Activated T-helper 1 cell treated with Interleukin-2 at 50 U/mL for 16 hours (primary cell): ENCODE measurements at regions not wholly inside any gene's neighbourhood (a gene's known extent, or its start where the extent isn't known, plus 50 kb on each side); places are given as distances from the start of the nearest gene placed in this dataset.

Experiments used
- DNase-seq: peaks from one replicate; pipeline ENCODE4 v3.0.0-alpha.2; 2020; ENCODE audit warnings: low read depth

DNA sequence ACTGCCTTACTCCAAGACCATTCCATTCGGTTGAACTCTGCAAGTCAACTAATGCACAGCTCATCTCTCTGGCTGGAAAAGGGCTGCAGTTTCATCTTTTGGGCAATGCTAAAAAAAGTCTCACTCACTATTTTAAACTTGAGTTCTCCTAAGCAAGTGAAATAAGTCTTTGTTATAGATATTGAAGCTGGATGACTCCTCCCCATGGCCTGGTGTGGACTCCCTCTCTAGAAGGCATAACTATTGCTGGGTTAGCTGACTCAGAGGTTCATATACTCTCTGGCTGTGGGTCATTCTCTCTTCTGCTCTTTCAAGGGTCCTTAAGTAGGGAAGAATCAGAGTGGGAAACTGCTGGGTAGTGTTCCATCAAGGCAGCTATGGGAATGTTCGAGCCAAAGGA, 88.0 kb downstream of the XCL2 start:
- no peak for DNase-seq

DNA sequence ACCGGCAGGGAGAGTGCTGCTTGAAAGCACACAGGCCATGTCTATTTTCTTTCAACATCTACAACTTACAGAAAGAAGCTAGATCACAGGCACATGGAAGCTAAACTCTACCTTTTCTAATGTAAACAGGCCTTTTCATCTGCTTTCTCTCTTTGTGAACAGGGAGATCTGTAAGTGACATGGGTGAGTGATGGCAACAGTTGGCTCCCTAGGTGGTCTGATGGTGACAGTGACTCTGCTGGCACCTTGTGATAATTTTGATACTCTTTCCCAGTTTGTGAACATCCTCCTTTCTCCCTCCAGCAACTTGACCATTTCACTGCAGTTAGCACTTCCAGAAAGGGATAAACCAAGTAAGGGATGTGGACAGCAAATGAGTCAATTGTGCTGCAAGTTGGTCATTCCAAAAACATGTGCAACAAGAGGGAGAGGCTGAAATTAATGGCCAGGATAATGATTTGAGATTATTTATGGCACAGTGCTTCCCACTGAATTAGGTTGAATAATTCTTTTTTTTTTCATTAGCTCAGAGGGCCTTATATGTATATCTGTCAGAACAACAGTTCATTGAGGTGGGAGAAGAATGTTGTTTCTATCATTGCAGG, 89.5 kb downstream of the XCL2 start:
- no peak for DNase-seq

GRCh38 chr1:168453056-168453455, 90.7 kb downstream of the XCL2 start:
- DNase-seq = no peak

- no peak for DNase-seq
Measured at GRCh38 chr1:168452329-168452728, 91.5 kb downstream of the XCL2 start.

- DNase-seq = no peak
Measured at GRCh38 chr1:168447871-168448270, 95.9 kb downstream of the XCL2 start.

- DNase-seq = no peak
Measured at GRCh38 chr1:168446081-168446480, 97.7 kb downstream of the XCL2 start.

DNA sequence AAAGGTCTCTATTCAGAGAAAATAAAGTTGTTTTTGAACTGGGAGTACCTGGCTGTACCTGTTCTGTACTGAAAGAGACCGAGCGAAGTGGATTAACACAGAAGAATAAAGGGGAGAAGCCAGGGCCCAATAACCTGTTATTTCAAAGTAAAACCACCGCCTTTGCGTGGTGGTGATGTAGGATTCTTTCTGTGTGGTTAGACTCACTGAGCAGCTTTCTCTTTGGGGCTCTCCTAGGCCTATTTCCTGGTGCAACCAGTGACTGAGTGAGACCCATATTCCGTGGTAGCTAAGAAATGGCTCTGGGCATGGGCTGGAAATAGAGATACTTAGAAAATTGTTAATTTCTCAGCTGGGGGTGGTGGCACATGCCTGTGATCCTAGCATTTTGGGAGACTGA, 99.9 kb downstream of the XCL2 start:
- DNase-seq = no peak

DNA sequence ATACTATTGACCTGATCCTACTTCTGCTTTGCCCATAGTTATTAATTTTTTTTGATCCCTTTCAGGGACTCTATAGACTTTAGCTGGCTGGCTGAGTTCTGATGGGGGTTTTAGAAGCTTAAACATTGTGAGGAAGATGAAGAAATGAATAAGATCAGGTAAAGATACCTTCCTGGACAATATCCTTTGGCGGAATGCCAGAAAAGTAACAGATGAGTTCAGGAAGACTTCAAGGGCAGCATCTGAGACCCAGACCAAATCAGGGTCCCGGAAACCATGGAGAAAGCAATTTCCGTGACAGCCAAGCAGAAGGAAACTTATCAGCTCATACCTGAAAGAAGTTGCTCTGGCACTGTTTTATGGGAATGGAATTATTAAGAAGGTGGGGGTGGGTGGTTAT, 100.4 kb downstream of the XCL2 start:
- DNase-seq = no peak

DNA sequence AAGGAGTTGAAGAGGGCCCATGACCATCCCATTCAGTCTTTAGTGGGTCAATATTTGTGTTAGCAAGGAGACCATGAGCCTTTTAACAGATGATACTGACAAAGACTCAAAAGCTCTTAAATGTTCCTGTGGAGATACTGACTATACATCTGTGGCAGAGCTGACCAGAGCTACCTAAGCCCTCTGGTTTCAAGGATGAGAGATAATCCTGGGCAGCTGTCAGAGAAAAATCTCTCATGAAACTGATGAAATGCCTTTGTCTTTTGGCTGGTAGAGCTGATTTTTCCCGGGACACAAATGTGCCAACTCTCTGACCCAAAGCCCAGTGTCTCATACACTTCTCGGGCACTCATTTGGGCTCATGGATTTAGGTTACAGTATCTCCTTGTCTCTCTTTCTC, 100.9 kb downstream of the XCL2 start:
- DNase-seq = no peak

DNA sequence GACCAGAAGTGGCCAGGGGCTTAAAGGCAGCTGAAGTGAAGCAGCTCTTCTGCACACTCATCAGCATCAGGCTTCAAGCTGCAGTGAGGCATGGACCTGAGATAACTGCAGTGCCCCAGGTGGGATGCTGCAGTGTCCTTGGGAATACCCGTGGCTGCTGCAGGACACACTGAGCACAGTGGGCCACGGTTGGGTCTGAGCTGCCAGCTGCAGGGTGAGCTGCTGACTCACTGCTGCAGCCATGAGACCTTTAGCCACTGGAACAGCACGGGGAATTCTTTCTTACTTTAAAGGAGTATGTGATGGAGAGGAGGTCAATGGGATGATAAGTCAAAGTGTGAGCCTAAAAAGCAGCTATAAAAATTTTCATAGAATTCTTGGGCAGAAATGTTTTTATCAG, 102.1 kb downstream of the XCL2 start:
- no peak for DNase-seq

- peak; percentile 58 for DNase-seq
Measured at GRCh38 chr1:168439456-168440375, 104.1 kb downstream of the XCL2 start.

- no peak for DNase-seq
Measured at GRCh38 chr1:168438626-168439025, 105.2 kb downstream of the XCL2 start.

GRCh38 chr1:168437821-168438220, 106.0 kb downstream of the XCL2 start:
- no peak for DNase-seq

DNA sequence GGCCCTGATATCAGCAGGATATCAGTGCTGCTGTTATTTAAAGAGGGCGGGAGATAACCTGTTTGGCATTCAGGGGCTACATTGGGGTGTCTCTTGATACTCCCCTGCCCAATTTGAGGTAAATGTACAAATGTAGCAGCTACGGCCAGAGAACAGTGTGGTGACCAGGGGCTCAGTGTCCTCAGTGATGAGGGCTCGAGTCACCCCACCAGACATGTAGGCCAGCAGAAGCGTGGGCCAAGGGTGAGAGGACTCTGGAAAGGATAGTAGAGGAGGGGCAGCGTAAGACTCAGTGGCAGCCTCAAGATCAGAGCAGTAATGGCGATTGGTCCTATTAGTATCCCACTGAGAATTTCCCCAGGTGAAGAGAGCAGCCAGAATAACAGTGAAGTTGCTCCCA, 108.4 kb downstream of the XCL2 start:
- DNase-seq = no peak

- no peak for DNase-seq
Measured at GRCh38 chr1:168433238-168433637, 110.6 kb downstream of the XCL2 start.

- no peak for DNase-seq
Measured at GRCh38 chr1:168431882-168432281, 111.9 kb downstream of the XCL2 start.

- no peak for DNase-seq
Measured at GRCh38 chr1:168430321-168430720, 113.5 kb downstream of the XCL2 start.

DNA sequence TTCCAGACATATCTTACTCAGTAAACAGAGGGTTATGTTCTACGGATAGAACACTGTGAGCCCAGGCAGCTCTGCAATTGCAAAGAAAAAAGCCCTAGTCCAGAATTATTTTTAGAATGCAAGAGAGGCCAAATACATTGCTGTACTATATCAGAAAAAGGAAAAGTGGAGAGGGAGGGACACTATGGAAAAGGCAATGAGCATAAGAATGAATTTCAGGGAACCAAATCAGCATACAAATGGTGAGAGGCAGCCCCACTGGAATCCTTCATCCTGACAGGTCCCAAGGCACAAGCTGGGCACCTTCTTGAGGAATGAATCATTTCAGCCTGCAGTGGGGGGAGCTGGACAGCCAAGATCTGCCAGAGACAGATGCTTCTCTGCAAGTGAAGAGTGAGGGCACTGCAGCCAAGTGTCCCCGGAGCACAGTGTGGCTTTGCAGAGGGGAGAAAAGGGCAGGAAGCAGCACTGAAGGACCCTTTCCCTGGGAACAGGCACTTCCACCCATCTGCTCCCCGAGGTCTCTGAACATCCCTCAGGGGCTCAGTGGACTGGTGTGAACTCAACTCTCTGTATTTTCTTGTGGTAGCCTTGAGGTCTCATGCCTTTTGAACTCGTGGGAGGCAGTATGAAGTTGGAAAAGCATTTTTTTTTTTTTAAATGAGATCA, 115.6 kb downstream of the XCL2 start:
- DNase-seq = no peak

GRCh38 chr1:168427051-168427450, 116.7 kb downstream of the XCL2 start:
- no peak for DNase-seq

- DNase-seq = no peak
Measured at GRCh38 chr1:168424281-168424680, 119.5 kb downstream of the XCL2 start.

- no peak for DNase-seq
Measured at GRCh38 chr1:168422203-168422847, 121.5 kb downstream of the XCL2 start.

DNA sequence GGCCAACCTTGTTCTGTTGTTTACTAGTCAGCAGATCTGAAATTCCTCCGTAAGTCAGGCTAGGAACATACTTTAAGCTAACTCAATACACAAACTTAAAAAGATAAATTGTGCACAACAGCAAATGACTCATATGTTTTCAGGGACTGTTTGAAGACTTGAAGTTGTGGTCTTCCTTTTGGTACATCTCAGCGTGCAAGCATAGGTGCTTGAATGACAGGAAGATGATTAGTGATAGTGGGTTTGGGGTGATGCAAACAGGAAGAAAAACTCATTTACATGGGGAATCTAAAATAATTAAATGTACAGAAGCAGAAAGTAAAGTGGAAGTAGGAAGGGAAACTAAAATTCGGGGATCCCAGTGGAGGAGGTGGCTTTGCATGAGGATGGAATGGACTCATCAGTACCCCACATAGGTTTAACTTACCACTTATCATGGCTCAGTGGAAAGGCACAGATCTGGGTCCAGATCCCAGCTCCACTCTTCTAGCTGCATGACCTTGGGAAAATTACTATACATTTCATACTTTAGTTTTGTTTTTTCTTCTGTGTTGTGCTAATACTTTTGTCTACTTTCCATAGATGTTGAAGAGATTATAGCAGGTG, 122.3 kb downstream of the XCL2 start:
- no peak for DNase-seq
